Kidney capillary endothelial cell (primary cell): ENCODE measurements at regions not wholly inside any gene's neighbourhood (a gene's known extent, or its start where the extent isn't known, plus 50 kb on each side); places are given as distances from the start of the nearest gene placed in this dataset.

ENCODE experiments used
- DNase-seq: peaks from one replicate; pipeline ENCODE4 v3.0.0-alpha.2; 2018; ENCODE audit warnings: low spot score

DNA sequence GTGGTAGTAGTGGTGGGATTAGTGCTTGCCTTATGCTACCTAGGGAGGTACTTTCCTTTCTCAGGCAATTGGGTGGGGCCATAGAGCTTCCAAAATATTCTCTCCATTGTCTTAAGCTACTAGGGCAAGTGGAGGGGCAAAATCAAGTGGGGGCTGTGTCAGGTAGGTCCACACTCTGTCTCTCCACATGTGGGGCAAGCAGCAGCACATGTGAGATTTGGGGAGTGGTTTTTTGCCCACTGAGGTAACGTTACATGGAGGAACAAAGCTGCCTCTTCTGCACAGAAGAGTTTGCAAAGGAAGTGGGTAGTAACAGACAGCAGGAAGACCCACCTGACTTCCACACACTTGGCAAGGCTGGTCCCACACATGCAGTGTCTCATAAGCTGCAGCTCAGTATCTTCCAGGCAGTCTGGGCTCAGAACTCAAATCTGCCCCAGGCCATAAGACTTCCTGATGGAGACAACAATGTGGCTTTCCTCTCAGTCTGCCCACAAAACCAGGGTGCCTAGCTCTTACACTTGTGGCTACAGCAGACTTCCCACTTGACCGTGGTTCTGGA is 1581.5 kb upstream of the PCDH20 start:
- DNase-seq, result no peak

DNA sequence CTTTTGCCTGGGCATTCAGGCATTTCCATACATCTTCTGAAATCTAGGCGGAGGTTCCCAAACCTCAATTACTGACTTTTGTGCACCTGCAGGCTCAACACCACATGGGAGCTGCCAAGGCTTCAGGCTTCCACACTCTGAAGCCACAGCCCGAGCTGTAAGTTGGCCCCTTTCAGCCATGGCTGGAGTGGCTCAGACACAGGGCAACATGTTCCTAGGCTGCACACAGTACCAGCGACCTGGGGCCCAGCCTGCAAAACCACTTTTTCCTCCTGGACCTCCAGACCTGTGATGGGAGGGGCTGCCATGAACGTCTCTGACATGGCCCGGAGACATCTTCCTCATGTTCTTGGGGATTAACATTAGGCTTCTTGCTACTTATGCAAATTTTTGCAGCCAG is 1558.2 kb upstream of the PCDH20 start:
- no peak for DNase-seq

DNA sequence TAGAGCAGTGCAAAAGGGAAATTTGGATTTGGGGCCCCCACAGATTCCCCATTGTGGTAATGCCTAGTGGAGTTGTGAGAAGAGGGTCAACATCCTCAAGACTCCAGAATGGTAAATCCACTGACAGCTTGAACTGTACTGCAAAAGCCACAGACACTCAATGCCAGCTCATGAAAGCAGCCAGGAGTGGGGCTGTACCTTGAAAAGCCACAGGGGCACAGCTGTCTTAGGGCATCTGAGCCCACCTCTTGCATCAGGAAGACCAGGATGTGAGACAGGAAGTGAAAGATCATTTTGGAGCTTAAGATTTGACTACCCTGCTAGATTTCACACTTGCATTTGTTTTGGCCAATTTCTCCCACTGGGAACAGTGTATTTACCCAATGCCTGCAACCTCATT is 1548.9 kb upstream of the PCDH20 start:
- no peak for DNase-seq

DNA sequence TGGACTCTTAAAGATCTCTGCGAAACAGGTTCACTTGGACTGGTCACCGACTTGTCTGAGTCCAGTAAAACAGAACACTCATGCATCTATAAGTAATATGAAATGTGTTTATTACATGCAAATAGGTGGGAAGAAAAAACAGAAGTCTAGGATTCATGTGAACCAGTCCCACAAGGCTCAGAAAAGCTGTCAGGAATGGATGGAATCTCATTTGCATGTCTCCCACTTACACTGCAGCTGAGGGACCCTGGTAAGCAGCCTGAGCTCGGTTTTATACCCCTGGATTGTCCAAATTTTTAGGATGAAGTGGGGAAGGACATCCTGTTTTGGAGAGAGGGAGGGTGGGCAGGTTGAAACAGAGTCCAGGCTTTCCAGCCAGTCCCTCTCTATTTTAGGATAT is 1545.1 kb upstream of the PCDH20 start:
- DNase-seq, result no peak

DNA sequence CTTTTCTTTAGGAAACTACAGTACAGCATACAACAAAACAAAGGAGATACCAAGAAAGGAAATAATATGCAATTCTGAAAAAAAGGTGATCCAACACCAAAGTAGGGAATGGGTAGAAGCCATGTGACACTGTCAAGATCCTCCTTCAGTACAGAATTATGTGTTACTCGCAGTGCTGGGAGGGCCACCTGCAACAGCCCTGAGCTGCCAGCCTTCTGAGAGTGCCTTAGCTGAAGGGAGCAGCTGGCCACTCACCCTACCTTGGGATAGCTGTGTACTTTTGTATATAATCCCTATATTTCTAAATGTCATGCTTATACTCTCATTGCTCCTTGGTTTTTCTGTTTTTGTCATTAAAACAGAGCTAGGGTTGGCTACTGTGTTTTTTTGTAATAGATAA is 1518.2 kb upstream of the PCDH20 start:
- DNase-seq, result no peak

DNA sequence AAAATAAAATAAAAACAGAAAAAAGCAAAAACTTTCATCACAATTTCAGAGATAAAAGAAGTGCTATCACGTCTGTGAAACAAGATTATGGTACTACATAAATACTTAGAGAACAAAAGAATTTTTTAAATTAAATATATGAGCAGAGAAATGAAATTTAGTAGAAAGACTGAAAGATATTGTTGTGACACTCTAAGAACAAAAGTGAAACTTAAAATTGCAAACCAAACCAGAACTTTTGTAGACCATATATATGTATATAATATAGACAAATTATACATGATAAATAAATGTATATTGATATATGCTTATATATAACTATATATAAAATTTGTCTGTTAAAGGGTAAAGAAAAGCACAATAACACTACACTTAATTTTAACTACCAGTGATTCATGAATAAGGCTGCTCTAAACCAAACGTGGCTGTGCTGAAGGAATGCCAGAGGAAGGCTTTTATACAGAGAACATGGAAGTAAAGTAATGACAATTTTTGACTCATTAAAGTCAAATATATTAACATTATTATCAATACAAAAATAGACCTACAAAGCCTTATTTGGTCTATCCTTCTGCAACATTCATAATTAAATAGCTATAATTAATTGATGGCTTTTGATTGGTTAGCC is 1516.7 kb upstream of the PCDH20 start:
- DNase-seq, result no peak

DNA sequence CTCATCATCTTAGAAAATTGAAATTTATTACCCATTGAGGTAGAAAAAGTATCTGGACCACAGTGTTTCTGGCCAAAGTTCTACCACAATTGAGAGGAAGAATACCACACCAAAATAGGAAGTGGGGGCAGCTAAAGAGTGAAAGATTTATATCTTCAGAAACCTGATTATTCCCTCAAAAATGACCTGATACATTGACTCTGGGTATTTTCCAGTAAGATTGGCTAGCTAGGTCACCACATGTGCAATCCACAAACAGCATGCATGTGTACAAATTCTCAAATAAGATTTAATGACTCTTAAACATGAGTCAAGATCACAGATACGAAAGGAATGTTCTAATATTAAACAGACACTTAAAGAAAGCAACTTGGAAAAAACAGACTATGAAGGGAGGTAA is 1516.2 kb upstream of the PCDH20 start:
- DNase-seq, result no peak

DNA sequence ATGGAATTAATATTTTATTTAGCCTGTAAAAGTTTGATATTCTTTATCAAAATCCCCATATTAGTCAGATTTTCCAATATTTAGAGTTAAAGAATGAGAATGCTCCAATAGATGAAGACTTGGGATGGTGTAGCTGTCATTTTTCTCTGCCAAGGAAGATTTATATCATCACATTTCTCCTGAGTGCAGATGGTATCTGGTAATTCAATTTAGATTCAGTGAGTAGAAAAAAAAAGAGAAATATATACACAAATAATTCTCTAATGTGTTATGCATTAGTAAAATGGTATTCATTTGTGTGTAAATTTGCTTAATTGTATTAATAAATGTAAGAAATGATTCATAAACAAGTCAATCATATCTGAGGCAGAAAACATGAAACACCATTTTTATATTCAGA is 1508.7 kb upstream of the PCDH20 start:
- no peak for DNase-seq

DNA sequence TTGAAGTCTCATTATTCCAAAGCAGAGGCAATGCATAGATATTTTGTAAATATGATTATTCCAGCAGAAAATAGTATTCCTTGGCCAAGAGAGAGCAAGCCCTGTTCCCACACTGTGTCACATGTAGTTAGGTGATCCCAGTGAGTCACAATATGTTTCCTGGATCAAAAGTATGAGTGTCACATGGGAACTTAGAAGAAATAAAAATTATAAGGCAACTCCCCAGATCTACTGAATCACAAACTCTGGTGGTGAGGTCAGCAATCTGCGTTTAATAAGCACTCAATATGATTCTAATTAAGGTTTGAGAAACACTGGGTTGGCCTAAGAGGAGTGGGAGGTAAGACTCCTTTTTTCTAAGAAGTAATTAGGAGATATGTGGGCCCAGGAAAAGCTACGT is 1504.5 kb upstream of the PCDH20 start:
- no peak for DNase-seq

DNA sequence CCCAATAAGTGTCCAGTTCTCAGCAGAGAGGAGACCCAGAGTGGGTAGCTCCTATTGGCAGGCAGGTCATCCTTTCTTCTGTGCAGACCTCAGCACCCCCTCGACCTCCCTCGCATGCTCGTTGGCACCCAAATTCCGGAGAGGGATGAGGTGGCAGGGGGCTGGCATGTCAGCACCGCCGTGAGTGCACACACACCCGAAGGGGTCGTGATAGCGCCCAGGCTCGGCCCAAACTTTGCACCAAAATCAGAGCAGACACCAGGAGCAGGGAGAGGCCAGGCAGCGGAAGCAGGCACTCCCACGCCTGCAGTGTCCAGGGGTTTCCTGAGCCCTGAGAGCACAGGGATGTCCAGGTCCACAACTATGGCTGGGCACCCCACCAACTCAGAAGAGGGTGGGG is 1503.8 kb upstream of the PCDH20 start:
- no peak for DNase-seq

DNA sequence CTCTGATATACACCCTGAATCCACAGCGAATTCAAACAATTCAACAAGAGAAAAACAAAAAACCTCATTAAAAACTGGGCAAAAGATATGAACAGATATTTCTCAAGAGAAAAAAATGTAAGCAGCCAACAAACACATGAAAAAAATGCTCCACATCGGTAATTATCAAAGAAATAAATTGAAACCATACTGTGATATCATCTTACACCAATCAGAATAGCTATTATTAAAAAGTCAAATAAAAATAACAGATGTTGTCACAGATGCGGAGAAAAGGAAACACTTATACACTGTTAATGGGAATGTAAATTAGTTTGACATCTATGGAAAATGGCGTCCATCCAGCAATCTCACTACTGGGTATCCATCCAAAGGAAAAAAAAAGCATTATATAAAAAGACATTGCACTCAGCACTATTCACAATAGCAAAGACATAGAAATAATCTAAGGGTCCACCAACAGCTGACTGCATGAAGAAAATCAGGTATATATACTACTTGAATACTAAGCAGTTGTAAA is 1495.0 kb upstream of the PCDH20 start:
- DNase-seq, result no peak

DNA sequence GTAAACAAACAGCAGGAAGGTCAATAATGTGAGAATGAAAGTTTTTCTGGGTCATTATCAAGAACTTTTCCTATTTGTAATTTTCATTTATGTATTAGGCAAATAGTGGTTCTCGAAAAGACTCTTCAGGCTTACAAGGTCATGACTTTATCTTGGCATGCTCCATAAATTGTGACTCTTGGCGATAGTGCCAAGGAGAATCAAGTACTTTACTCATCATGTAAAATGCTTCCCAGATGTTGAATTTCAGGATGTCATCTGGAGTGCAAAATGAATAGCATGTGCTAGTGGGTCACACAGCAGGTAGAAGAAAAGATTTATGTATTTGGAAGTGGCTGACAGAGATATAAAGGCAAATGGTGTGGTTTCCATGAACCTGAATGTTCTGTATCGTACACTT is 1492.7 kb upstream of the PCDH20 start:
- DNase-seq, result no peak

DNA sequence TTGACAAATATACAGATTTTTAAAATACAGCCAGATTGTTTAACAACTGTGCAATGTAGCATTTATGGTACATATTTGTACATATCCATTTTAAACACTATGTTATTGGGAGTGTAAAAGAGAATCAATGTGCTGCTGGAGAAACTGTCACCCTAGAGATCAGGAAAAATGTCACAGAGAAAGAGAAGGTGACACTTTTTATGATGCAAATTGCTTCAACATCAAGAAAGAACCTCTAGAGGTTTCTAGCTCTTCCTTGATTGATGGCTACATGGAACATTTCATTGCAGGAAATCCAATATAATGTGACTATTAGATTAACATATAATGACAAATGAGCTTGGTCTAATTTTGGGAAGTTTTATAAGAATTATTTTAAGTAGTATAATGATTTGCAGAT is 1491.2 kb upstream of the PCDH20 start:
- DNase-seq, result no peak

DNA sequence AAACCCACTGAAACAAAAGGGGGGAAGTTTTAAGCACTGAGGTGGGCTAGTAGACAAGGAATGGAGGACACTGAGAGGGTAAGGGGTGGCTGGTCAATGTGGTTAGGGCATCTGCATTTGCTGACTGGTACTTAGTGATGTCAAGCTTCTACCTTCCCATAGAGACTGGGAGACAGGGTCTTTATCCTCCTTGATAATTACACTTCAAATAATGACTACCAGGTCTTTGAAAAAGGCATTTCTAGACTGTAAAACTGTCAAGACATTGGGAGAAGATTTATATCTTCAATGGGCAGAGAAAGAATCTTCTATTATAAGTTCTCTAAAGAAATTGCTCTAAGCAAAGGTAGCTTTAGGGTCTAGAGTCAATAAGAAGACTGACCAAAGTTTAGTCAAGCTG is 1490.8 kb upstream of the PCDH20 start:
- DNase-seq, result no peak

DNA sequence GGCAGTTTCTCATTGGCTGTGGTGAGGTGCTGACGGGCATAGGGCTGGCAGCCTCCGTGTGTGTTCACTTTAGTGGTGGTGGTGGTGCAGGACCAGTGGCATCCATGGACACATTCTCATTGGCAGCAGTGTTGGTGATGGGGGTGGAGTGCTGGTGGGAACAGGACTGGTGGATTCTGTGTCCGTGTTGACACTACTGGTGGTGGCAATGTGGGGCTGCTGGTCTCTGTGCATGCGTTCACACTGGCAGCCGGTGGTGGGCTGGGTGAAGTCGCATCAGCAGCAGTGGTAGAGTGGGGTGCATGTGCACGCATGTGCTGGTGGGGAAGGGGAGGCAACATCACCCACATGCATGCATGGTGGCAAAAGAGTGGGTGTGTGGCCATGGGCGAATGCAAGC is 1471.4 kb upstream of the PCDH20 start:
- DNase-seq, result no peak

DNA sequence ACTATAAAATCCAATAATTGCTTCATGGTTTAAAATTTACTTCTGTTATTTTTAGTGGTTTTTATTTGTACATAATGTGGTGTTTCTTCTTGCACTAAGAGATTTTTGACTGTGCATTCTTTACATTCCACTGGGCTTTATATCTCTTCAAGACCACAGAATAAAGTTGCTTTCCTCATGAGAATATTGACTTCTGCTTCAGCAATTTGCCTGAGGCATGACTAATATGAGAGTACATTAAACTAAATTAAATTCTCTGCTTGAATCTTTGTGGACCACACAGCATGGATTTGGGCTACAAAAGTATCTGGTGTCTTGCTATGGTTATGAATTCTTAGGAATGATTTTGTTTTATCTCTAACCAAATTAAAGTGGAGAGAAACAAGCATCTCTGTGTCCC is 1463.4 kb upstream of the PCDH20 start:
- DNase-seq, result no peak

DNA sequence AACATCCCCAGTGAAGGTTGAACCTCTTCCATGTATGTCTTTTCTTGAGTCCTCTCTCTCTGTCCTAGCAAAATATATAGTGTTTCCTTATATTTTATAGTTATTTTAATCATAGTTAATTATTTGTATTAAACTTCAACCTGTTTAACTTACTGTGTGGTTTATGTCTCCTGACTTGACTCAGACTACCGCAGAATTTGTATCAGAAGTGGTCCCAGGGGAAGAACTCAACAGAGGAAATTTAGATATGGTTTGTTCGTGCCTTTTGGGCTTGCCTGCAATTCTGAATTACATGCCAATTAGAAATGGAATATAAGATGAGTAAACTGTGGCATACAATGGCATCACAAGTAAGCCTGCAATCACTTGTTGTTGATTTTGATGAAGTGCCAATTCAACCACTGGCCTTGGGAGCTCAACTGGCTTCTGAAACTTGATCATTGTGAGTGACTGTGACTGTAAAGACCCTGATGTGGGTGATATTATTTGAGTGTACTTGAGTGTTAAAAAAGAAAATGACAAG is 1459.5 kb upstream of the PCDH20 start:
- DNase-seq, result no peak

DNA sequence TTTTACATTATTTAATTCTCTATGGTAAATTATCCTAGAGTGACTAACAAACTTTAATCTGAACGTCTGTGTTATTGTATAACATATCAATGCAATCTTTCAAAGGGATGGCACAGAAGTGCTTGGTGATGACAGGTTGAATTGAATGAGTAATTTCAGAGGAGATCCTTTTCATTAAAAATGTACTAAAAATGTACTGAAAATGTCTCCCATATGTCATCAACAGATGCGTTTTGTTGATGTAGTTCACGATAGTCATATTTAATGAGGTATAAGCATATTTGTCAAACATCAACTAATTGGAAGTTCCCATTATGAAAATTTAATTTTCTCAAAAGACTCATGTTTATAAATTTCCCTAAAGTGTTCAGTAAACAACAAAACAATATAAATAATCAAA is 1434.7 kb upstream of the PCDH20 start:
- DNase-seq, result no peak

DNA sequence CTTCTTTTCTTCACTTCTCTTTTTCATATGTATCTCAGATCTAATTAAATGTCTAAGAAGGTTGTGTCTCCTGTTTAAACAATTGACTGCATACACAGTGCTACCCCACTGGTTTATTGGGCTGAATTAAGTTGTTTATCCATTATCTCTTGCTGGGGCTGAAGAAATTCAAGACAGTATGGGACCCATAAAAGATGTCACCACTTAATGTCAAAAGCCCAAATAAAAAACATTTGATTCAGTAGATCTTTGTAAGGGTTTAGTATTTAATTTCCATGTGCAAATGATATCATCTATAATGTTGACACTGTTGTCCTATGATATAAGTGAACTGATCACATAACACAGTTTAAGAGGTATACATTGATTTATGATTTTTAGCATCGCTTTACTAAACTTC is 1431.9 kb upstream of the PCDH20 start:
- DNase-seq, result no peak

DNA sequence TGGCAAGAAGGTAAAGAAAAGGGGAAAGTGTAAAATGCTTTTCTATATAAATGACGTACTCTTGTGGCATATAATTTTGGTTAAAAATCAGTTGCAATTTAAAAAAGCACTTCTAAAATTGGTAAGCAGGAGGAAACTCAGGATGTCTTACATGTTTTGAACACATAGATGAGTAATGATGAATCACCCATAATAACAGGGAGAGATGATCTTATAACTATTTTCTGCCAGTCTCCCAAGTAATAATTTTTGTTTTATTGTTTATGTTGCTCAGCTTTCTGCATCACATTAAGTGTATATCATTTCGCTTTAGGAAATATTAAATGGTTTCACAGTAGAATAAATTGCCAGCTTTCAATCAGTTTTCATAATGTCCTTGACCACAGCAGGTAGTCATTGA is 1430.7 kb upstream of the PCDH20 start:
- DNase-seq, result no peak

DNA sequence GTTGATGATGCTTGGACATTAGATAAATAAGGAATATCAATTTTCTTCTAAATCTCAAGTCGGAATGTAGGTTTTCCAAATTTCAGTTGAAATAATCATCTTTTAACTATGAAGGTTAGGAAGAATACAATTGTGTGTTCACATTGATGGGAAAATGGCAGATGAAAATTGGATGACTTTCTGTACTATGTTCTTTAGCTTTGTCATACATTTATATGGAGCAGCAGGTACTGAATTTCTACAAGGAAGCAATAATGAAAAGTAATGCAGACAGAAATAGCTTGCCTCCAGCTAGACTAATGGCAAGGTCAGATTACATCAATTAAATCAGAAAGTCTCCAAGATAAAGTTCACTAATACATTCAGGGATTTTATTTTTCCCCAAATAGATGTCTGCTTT is 1423.7 kb upstream of the PCDH20 start:
- DNase-seq, result no peak

DNA sequence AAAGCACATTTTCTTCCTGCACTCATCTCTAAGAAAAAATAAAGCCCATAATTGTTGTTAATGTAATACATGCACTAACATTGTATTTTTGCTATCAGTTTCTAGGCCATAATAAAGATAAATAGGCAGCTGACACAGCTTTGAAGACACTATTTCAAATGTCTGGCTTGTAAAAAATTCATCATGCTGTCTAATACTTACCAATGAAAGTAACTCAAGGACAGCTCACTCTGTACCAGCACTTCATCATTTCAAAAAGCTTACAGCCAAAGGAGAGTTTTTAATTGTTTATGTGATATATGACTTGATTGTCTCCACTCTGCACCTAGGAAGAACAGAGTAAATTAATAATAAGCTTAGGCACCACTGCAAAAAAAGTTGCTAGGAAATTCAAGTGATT is 1423.3 kb upstream of the PCDH20 start:
- no peak for DNase-seq

DNA sequence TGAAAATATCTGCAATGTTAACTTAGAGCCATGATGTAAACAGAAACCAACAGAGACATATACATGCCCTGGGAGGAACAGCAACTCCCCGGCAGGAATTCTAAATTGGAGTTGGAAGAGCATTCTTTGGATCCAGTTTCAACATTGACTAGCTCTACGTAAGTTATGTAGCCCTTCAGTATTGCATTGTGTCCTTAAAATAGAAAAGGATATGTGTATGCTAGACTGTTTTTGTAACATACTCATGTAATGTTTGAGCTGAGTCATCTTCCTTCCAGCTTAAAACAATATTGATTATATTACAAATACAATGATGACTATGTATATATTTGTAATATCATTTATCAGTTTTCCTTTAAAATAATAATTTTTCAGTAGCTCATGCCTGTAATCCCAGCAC is 1422.2 kb upstream of the PCDH20 start:
- DNase-seq, result no peak

DNA sequence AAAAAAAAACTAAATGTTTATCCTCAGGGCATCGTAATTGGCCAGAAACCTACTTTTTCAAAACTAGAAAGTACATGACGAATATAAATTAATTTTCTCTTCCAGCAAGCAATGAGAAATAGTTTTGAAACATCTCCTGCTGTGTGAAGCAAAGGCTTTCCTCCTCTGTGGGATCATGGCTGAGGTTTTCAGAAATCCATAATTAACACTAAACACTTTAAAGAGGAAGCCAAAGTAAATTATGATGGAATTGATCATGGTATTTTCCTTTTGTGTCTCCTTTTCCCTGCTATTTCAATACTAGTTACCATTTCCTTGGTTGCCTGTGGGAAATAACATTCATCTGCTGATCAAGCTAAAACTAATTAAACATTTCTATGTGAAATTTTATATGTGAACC is 1413.8 kb upstream of the PCDH20 start:
- no peak for DNase-seq
